ENCODE measurements at regions not wholly inside any gene's neighbourhood (a gene's known extent, or its start where the extent isn't known, plus 50 kb on each side); places are given as distances from the start of the nearest gene placed in this dataset.
"Not testable (repeated sequence)": the region's sequence is repeated elsewhere in the genome, so short reads cannot be mapped to it uniquely, and the experiment has no call there.

DNA sequence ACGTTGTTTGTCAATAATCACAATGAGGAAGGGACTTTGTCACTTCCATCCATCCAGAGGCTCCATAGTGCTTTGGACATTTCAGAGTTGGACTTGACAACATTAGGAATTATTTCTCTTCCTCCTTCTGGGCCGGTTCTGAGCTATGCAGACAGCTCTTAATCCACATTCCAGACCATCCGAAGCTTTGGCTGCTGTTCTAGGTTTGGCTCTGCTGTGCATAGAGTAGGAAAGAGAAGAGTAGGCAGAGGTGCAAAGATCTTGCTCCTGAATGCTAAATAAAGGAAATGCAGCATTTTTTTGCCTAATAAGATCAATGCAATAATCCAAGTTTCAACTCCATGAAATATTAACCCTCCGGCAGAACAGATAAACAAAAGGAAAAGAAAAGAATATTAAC is 216.3 kb upstream of the PRNP start:
- no peak for DNase-seq (ENCODE audit: low read depth in 2 of 2)

DNA sequence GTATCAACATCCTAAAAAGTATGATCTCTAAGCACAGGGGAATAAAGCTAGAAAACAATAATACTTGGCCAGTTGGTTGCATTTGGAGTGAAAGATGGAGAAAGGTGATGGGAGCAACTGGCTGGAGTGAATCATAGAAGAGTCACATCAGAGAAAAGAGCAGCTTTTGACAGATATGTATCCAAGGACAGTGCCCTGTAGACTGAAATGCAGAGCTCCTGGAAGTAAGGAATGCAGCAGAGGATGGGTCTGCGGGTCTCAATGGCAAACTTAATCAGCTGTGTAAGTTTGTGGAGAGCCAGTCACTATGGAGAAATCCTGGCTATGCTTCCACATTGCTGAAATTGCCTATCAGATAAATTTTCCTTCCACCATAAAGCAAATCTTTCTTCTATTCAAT is 218.1 kb upstream of the PRNP start:
- DNase-seq (ENCODE audit: low read depth in 2 of 2) = no peak

DNA sequence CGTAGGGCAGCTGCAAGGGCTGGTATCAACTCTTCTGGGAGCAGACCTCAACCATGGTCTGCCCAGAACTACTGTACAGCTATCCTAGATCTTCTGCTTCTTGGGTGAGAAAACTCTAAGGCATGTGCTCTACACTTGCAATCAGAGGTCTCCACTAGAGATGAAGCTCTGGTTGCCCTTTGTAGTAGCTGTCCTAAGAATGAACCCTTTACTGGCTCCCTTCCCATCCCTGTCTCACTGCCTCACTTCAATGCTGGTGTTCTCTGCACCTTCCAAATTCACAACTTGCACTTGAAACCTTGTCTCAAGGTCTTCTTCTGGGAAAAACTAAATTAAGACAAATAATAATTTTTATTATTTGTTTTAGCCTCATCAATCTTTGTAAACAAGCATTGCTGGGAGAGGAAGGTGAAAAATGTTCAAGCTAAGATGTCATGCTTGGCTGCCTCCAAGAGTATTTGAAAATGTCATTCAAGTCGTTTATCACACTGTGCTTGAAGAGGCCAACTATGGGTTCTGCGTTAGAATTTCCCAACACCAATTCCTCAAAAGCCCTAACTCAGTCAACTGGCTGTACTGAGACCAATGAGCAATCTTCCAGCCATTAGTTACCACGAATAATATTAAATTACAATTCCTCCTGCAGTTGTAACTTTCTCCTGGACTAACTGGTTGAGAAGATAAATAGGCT is 216.9 kb upstream of the ADRA1D start:
- no peak for DNase-seq (ENCODE audit: low read depth in 2 of 2)

DNA sequence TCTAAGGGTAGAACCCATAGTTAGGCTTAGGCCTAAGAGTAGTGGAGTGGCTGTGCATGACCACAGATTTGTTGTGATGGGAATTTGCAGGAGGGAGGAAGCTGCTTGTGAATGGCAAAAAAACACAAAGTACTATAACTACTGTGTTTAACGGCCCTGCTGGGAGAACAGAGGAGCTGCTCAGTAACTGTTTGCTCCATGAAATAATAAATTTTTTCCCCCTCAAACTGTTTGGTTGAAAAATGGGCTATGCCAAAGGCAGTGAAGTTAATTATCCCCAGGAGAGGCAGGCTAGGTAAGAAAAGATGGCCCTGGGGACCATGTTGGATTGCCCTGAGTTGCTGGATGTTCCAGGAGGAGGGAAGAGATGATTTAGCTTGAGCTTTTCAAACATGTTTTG is 216.1 kb upstream of the ADRA1D start:
- DNase-seq (ENCODE audit: low read depth in 2 of 2) = no peak

DNA sequence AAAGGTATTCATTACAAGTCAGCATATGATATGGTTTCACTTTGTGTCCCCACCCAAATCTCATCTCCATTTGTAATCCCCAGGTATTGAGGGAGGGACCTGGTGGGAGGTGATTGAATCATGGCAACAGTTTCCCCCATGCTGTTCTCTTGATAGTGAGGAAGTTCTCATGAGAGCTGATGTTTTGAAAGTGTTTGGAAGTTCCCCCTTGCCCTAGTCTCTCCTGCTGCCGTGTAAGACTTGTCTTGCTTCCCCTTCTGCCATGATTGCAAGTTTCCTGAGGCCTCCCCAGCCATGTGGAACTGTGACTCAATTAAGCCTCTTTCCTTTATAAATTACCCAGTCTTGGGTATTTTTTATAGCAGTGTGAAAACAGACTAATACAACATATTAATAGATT is 213.7 kb upstream of the ADRA1D start:
- not testable (repeated sequence) for DNase-seq (ENCODE audit: low read depth in 2 of 2)

DNA sequence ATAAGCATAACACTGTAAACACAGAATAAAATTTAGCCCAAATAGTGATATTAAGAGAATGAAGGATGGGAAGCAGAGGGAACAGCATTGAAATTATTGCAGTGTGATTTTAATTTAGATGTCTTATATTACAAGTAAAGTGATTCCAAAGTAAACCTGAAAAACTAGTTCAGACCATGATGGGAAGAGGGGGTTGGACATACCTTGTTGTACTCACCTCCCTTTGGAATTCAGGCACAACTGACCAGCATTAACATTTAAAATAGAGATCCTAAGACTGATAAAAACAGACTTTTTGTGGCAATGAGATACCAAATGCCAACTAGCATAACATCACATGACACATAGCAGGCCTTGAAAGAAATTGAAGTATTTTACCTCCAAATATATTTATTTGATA is 210.0 kb upstream of the ADRA1D start:
- DNase-seq (ENCODE audit: low read depth in 2 of 2) = no peak

DNA sequence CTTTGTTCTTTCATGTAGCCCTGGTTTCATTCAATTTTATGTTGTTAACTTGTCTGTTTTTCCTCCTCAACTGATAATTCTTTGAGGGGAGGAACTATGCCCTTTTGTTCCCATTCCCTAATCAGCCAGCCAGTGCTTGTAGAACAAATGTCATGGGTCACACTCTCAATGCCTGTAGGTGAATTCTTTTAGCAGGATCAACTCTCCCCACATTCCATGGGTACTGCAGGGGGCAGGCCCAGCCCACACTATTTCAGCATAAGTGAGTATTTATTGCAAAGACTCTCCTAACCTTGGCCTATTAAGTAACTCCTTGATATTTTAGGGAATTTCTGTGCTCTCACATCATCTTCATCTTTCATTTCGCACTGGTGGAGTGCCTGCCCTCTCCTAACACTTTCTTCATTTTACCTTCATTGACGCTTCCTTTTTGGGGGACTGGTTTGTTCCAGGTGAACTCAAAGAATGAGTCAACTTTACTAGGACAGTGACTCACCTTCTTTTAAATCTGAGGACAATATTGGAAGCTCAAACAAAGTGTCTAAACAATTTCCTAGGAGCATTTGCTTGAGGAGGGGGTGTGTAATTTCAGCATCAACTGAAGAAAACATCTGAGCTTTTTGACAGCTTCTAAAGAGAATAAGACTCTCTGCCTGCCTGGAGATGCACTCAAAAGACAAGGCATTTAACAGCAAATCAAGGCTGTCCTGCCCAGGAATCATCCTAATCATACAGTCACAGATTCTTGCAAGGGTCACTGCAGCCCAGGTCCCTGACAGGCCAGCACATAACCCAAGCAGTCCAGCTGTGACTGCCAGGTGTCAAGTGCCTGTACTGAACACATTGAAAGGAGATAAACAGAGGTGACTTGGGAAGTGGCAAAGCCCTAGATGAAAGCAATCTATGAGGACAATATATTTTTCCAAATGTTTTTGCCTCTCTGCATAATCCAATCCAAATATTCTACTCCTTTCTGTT is 208.8 kb upstream of the ADRA1D start:
- DNase-seq (ENCODE audit: low read depth in 2 of 2) = no peak

DNA sequence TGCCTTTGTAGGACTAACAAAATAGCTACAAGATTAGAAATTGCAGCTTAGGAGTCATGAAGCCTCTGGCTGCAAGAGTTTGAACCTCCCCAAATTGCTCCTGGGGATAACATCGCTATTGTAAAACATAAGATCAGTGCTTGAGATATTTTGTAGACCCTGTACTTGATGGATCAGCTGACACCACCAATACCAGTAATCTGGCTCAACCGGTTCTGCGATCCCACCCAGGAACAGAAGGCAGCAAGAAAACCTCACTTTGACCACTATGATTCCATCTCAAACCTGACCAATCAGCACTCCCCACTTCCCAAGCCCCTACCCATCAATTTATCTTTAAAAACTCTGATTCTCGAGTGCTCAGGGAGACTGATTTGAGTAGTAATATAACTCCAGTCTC is 206.9 kb upstream of the ADRA1D start:
- no peak for DNase-seq (ENCODE audit: low read depth in 2 of 2)

DNA sequence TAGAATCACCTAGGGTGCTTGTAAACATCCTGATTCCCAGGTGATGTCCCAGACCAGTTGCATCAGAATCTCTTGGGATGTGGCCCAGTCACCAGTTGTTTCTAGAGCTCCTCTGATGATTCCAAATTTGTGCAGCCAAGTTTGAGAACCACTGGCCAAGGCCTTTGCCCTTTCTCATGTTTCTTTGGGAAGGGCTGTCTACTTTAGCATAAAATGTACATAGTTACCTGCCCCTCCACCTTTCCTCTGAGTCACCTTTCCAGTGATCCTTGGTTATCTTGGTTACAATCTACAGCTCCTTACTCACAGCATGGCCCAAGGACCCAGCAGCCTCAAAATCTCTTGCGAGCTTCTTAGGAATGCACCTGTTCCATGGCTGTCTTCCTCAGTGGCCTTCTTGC is 206.2 kb upstream of the ADRA1D start:
- DNase-seq (ENCODE audit: low read depth in 2 of 2) = no peak

DNA sequence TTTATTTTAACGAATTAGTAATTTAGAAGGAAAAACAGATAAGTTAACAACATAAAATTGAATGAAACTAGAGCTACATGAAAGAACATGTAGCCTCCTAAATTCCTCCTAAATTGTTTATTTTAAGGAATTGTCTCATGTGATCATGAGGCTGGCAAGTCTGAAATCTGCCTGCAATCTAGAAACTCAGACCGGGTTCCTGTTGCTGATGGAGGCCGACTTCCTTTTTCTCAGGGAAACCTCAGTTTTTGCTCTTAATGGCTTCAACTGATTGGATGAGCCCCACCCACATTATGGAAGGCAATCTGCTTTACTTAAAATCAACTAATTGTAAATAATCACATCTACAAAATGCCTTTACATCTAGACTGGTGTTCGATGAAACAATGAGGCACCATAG is 205.0 kb upstream of the ADRA1D start:
- no peak for DNase-seq (ENCODE audit: low read depth in 2 of 2)

DNA sequence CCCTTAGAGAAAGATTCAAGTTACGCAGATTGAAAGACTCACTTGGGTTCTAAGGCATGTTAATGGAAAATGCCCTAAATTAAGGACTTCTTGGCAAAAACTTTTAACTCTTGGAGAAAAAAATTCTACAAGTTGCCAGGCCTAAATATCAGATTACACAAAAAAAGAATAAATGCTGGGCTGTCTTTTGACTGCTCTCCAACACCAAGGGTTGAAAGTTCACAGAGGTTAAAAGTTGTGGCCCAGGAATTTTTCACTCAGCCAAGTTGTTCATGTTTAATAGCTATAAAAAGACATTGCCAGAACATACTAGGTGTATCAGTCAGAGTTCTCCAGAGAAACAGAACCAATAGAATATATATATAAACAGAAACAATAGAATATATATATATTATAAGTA is 204.3 kb upstream of the ADRA1D start:
- no peak for DNase-seq (ENCODE audit: low read depth in 2 of 2)

DNA sequence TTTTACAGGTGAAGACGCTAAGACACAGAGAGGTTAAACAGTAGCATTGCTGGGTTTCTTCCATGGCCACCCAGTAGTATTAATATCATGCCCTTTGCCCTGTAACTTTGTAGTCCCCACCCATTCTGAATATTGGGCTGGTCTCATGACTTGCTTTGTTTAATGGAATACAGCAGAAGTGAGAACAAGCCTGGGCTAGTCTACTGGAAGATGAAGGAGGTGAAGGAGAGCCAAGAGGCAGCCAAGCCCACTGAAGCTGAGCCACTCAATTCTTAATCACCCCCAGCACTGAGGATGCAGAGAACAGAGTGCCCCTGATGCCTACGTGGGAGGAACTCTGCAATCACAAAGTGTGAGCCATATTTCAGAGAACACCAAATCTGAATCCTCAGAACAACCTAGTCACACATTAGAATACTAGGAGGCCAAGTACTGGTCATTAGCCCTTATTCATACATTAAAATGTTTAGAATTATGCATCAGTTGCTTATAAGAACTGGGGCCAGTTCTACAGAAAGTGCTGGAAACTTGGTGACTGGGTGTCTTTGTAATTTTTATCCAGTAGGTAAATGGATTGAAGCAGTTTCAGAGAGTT is 202.5 kb upstream of the ADRA1D start:
- no peak for DNase-seq (ENCODE audit: low read depth in 2 of 2)

DNA sequence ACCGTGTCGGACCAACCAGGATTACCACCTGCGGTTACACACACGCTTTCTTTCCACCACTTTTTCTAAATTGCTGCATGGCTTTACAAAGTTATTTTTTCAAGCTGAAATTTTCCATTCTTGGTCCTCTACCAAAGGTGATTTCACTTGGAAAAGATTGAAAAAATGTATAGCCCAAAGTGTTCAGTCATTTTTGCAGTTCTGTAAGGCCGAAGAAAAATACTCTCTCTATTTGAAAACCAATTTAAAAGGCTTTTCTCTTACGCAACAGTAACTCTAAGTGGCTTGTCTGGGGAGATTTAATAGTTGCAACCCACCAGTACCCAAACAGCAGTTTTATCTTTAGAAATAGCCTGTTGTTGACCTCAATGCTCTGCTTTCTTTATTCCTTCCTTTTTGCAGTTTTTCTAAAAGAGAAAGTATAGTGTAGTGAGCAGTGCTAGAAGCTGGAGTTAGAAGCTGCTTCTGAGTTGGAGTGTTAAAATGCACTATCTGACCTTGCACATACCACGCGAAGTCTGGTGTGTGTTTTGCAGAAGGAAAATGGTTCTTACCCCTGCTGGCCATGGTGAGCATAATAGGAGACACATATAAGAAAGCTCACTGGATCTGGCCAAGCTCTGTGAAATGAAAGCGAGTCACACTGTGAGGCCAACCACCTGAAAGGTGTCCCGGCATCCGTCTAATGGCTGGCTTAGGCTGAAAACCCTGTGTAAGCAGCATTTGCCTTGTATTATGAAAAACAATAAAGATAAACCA is 201.0 kb upstream of the ADRA1D start:
- DNase-seq (ENCODE audit: low read depth in 2 of 2) = no peak

DNA sequence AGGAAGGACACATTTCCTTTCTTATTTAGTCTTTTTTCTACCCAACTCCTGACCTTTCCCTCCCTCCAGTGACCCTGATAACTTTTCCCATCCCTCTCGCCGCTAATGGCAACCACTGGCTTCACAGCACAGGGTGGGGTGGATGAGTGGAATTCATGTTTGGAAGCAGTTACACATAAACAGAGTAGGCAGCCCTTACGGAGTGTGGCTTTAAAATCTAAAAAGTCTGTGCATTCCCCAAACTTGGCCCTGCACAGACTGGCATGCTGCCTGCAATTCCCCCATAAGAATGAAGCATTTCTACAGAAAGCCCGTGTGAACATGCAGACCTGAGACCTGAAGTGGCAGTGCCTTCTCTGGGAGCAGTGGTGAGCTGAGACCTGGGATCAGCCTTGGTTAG is 196.7 kb upstream of the ADRA1D start:
- no peak for DNase-seq (ENCODE audit: low read depth in 2 of 2)

DNA sequence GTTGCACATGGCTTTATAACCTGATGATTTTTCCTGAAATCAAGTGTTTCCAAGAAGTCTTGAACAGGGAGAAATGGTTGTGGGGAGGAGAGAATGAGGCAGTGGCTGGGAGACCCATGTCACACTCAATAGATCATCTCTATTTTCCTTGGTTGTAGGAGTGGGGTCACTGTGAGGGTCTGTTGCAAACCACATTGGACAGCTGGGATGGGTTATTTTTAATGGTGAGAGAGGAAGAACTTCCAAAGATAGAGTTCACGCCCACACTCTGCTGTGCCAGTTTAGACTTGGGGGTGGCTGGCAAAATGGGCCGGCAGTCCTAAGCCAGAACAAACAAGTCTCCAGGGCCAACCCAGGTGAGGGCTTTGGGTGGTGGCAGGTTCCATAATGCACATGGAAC is 196.2 kb upstream of the ADRA1D start:
- DNase-seq (ENCODE audit: low read depth in 2 of 2) = no peak

DNA sequence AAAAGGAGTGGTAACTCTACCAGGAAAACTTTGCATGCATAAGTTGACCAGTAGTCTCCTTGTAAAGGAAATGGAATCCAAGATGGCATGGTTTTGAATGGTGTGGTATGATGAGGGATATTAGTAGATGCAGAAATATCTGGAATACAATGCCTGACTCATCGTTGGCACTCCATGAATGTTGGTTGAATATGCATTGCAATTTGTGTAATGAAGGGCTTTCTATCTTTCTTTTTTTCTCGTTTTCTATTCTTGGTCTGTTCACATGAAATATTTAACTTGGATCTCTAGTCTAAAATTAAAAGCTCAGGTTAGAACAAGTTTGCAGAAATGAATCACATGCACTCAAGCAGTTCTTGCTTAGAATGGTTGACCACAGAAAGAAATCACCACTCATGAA is 195.3 kb upstream of the ADRA1D start:
- DNase-seq (ENCODE audit: low read depth in 2 of 2) = no peak

DNA sequence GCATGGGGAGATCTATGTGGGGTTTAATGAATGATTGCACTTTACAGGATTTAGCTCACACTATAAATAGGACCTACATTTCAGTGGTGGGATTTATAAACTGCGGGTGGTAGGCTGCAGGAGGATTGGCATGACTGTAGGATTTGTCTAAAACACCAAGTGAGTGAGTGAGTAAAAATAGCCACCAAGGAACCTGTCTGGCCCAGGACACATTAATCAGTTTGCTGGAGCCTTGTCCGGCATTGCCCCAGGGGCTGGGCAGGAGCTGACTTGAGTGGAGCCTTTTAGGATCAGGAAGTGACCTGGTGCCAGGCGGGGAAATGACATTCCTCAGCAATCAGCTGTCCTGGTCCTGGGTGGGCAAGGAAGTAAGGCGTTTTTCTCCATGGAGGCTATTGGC is 193.9 kb upstream of the ADRA1D start:
- DNase-seq (ENCODE audit: low read depth in 2 of 2) = no peak

DNA sequence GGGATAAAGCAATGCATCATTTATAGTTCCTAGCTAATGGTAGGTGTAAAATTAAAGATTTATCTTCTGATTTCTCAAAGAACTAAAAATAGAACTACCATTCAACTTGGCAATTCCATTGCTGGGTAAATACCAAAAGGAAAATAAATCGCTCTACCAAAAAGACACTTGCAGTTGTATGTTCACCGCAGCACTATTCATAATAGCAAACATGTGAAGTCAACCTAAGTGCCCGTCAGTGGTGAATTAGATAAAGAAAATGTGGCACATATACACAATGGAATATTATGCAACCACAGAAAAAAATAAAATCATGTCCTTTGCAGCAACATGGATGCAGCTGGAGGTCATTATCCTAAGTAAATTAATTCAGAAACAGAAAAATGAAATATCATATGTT is 192.8 kb upstream of the ADRA1D start:
- DNase-seq (ENCODE audit: low read depth in 2 of 2) = no peak

DNA sequence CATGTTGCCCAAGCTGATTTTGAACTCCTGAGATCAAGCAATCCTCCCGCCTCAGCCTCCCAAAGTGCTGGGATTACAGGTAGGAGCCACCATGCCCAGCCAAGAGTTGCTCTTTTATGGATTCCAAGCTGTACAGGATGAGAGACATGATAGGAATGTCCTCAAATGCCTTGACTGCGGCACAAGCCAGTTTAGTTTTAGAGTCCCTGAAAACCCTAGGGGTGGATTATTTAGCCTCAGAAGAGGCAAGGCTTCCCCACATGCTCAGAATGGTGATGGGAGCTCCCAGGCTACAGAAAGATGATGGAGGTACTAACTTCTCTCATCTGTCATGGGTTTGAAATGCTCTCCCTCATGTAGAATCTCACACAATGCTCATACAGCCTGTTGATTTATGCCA is 192.1 kb upstream of the ADRA1D start:
- DNase-seq (ENCODE audit: low read depth in 2 of 2) = no peak

DNA sequence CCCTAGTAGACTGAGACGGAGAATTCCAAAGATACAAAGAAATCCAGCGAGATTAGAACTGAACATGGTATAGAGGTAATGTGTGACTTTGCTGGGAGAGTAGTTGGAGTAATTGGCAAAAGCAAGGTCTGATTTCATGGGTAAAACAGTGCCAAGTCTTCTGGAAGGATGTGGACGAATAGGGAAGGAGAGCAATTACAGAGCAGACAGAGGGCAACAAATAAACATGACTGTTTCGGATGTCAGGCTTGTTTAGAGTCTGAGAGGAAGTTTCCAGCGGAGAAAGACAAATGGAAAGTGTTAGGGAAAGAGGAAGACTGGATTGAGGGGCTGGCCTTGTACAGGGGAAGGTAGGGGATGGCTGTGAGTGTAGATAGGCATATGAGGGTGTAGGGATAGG is 190.4 kb upstream of the ADRA1D start:
- no peak for DNase-seq (ENCODE audit: low read depth in 2 of 2)

DNA sequence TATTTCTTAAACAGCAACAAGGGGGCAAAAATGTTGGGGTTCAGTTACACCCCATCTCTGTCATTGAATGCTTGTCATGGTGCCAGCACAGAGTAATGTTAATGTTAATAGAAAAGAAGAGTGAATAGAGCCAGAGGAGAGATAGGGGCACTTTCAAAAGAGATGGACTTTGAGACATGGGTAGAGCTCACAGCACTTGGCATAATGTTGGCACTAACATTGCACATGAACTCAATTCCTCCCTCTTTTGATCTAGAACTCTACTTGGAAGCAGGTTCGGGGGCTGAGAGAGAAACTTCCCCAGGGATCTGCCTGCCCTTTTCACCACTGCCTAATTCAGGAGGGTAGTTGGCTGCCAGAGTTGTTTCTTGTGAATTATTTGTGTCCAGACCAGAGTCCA is 188.0 kb upstream of the ADRA1D start:
- DNase-seq (ENCODE audit: low read depth in 2 of 2) = no peak

Data from dermis microvascular lymphatic vessel endothelial cell (primary cell).